Keratinocyte (primary cell): ENCODE measurements at regions not wholly inside any gene's neighbourhood (a gene's known extent, or its start where the extent isn't known, plus 50 kb on each side); places are given as distances from the start of the nearest gene placed in this dataset.

ENCODE experiments used
- EZH2 ChIP-seq: IDR thresholded peaks from one replicate; pipeline ENCODE4 v1.6.1; 2012; ENCODE audit warnings: inconsistent platforms, mild to moderate bottlenecking, low read length, moderate library complexity
- TF ChIP-seq, protein P1 (sequence below), 3 experiments: IDR thresholded peaks in 1 of 3; conservative IDR thresholded peaks in 1 of 3; optimal IDR thresholded peaks in 1 of 3; 2 replicates in 2 of 3; 3 replicates in 1 of 3; pipeline versions ENCODE3 to v1.5.1; 2011; ENCODE audit warnings: low read length in 3 of 3, mild to moderate bottlenecking in 3 of 3, moderate library complexity in 2 of 3, control low read depth in 1 of 3, inconsistent platforms in 1 of 3; ENCODE audit not compliant: insufficient read depth in 2 of 3; ENCODE audit errors: extremely low read depth in 1 of 3

DNA sequence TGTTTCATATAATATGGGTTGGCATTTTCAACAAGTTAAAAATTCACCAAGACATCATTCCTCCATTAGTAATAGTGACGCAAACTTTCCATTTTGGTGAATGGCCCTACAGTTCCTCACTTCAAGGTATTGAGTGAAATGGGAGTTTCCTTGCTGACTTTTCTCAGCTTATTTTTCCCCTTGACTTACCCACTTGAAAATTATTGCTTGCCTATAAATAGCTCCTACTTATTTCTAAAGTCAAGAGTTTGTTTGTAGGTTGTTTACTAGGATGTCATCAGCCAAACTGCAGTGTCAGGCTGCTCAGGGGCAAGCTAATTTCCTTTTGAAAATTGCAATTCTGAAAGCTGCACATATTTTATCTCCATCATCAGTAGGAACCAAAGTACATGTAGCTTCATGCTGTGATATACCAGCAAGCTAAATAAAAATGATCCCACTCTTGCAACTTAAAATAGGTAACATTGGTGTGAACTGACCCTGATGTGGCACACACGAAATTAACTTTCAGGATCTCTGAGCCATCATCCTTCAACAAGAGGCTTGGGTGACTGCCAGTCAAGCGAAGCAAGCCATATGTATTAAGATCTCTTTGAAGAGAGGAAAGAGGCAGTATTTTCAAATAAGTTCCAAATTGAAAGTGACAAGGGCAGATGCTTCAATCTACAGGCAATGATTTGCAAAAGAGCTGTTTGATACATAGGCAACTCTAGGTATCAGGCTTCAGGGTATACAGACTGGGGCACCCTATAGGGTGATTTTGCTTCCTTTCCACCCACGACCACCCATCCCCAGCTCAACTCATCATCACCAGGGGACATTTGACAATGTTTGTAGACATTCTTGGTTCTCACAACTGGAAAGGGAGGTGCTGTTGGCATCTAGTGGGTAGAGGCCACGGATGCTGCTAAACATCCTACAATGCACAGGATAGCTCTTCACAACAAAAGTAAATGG is 66.8 kb upstream of the RASGRP1 start:
- TF ChIP-seq, protein P1, sequence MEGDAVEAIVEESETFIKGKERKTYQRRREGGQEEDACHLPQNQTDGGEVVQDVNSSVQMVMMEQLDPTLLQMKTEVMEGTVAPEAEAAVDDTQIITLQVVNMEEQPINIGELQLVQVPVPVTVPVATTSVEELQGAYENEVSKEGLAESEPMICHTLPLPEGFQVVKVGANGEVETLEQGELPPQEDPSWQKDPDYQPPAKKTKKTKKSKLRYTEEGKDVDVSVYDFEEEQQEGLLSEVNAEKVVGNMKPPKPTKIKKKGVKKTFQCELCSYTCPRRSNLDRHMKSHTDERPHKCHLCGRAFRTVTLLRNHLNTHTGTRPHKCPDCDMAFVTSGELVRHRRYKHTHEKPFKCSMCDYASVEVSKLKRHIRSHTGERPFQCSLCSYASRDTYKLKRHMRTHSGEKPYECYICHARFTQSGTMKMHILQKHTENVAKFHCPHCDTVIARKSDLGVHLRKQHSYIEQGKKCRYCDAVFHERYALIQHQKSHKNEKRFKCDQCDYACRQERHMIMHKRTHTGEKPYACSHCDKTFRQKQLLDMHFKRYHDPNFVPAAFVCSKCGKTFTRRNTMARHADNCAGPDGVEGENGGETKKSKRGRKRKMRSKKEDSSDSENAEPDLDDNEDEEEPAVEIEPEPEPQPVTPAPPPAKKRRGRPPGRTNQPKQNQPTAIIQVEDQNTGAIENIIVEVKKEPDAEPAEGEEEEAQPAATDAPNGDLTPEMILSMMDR (optimal IDR thresholded peaks at IDR 0.05 in 1 of 3, IDR thresholded peaks at IDR 0.05 in 1 of 3, conservative IDR thresholded peaks at IDR 0.05 in 1 of 3; ENCODE audit: extremely low read depth in 1 of 3, insufficient read depth in 2 of 3, low read length in 3 of 3): no peak
- TF ChIP-seq EZH2: no peak
